ENCODE measurements at regions not wholly inside any gene's neighbourhood (a gene's known extent, or its start where the extent isn't known, plus 50 kb on each side); places are given as distances from the start of the nearest gene placed in this dataset.

DNA sequence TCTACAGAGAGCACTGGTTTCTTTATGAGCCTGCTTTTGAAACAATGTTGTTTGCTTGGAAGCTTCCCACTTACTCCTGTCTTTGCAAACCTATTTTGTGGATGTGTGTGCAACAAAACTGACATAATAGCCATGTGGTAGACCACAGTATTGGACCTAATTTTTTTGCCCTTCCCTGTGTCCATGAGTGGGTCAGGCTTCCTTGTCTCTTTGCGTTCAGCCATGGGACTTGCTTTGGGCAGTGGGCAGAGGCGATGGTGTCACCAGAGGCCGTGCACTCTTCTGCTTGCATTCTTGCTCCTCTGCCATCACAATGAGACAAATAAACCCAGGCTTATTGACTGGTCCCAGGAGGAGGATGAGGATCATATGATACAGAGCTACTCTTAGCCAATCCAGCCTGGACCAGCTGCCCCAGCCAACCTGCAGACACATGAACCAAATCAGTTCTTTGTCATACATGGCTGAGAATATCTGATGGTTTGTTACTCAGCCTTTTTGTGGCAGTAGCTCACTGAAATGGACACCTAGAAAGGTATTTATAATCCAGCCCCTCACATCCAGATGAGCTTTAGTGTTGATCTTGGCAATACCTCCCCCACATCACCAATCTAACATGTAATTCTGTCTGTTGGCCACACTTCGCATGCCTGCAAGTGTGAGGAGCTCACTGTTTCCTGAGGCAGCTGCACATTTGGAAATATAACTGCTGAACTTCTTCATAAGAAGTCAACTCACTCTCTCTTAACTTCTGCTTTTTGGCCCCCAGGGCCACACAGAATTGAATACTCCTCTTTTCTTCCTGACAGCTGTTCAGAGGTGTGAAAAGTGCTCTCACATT is 427.8 kb upstream of the ZMIZ1 start:
- no peak for DNase-seq

DNA sequence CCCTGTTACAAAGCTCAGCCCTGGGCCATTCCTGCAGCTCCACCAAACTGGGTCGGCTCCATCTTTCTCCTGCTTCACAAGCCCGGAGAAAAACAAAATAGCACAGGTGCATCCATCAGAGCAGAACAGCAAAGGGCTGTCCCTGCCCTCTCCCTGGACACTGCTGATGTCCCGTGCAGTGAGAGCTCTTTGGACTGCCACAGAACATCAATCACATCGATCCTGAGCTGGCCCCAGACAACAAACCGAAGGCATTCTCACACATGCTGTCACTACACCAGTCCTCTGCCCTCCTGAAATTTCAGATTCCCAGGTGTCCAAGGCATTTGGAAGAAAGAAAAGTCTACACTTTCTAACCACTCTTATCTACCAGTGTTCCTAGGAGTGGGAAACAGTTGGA is 427.1 kb upstream of the ZMIZ1 start:
- DNase-seq, result no peak

DNA sequence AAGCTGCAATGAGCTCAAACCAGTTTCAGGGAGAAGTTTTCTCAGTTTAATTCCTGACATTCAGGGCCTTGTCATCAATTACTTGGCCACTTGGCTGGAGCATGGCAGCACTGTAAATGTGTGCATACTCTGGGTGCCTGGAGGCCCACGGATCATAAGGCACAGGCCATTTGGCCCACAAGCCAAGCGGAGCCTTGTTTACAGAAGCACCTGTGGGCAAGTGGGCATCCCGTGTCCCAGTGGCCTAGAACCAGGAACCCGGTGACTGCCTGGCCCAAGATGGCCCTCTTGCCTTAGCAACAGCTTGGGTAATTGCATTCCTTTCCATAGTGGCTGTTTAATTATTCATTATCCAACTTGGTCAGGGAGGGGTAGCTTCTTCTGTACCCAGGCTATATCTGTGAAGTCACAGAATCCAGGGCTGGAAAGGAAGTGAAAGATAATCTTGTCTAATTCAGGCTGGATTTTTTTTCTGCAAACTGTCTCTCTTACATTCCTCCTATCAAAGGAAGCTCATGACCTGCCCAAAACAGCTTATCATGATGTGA is 426.4 kb upstream of the ZMIZ1 start:
- DNase-seq, result no peak

DNA sequence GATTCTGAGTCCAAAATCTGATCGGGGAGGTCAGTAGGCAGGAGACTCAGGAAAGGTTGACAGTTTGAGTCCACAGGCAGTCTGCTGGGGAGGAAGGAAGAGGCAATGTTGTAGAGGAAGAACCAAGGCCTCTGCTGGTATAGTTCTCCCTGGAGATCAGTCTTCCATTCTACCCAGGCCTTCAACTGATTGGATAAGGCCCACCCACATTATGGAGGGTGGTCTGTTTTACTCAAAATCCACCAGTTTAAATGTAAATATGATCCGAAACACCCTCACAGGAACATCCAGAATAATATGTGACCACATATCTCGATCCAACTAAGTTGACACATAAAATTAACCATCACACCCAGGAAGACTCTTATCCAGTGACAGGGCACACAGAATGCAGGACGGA is 425.3 kb upstream of the ZMIZ1 start:
- no peak for DNase-seq

DNA sequence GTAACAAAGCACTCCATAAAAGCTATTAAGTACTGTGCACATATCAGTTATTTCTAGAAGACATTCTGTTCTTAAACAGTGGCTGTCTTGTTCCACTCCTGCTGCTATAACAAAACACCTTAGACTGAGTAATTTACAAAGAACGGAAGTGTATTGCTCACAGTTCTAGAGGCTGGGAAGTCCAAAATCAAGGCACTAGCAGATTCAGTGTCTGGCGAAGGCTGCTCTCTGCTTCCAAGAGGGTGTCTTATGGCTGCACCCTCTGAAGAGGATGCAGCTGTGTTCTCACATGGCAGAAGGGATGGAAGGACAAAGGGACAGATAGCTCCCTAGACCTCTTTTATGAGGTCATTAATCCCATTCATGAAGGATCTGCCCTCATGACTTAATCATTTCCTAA is 424.2 kb upstream of the ZMIZ1 start:
- no peak for DNase-seq

DNA sequence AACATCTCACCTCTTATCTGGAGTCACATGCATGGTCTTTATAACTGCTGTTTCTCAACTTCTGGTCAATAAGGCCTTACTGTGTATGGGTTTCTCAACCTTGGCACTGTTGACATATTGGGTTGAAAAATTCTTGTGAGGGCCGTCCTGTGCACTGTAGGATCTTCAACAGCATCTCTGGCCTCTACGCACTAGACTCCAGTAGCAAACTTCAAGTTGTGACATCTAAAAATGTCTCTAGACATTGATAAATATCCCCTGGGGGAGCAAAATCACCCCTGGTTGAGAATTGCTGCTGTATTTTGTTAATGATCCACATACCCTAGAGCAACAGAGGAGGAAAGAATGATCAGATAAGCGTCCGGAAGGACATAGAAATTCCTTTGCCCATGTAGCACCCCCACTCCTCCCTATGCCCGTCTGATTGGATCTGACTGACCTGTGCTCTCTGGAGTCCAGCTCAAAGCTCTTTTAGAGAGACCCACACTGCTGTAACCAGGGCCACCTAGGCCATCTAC is 423.5 kb upstream of the ZMIZ1 start:
- DNase-seq, result no peak

DNA sequence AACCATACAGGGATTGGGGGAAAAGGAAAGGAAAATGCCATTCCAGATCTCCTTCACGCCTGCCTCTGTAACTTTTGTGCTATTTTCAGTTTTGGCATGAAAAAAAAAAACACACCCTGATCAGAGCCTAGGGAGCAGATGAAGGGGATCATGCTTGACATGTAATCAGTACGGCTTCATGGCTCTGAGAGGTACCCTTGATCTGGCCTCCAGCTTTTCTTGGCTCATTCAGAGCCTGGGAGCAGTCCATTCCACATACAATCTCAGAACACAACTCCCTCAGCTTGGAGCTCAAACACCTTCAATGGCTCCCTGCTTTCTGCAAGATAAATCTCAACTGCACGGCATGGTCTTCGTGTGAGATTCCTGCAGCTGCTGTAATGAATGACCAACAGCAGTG is 422.8 kb upstream of the ZMIZ1 start:
- no peak for DNase-seq

DNA sequence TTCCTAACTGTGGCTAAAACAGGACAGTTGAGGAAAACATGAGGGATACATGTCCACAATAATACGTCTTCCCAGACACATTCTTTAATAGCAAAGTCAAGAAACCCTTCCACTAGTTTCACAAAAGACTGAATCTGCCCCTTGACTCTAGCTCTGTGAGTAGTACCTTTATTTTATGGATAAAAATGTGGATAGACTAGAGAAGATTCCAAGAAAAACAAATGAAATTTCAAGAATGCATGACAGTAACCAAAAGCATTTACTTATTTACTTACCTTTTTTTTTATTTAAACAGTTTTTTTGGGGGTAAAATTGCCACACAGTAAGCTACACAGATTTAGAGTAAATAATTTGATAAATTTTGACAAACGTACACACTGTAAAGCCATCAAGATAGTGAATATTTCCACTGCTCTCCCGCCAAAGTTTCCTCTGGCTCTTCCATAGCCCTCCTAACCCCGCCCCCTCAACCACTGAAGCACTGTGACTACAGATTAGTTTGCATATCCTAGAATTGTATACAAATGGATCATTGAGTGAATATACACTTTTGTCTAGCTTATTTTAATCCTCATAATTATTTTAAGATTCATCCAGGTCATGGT is 420.4 kb upstream of the ZMIZ1 start:
- no peak for DNase-seq

DNA sequence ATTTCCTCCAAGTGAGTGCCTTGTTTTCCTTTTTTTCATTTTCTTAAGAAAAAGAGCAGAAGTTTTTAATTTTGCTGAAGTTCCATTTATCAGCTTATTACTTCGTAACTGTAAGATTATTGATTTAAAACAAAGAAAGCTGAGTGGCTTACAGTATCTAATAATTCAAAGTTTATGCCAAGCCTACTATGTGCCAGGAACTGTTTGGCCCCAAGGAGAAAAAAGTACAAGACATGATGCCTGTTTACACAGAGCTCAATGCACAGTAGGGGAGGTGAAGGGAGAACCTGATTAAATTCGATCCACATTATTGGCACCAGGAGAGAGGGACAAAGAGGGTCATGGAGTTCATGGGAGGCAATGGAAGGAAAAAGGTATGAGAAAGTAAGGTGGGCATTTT is 419.3 kb upstream of the ZMIZ1 start:
- no peak for DNase-seq

DNA sequence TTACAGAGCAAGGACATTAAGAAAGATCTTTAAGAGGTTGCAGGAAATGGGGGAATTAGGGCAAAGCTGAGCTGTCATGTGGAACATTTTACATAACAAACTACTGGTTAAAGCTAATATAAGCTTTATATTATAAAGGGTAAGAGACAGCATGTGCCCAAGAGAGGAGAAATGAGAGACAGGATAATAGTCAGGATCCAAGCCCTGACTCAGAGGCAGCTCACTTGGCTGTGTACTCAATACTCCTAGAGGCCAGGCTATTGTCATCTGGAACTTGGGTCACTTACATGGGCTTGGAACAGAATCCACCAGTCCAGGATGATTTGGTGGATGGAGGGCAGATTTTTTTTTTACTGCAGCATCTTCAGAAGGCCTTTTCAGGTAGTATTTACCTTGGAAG is 418.6 kb upstream of the ZMIZ1 start:
- no peak for DNase-seq

DNA sequence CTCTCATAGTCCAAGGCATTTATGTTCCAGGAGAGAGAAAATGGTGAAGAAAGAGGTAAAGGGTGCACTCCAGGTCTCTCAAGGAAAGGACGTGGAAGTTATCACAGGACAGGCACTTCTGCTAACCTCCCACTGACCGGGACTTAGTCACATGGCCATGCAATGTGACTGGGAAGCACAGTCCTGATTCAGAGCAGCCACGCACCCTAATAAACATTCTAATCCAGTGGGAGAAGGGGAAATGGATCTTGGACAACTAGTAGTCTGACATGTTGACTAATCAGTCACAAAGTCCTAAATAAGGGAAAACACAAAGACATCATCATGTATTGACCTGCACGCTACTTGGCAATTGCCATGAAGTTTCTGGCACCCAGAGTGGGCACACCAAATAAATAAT is 417.5 kb upstream of the ZMIZ1 start:
- no peak for DNase-seq

DNA sequence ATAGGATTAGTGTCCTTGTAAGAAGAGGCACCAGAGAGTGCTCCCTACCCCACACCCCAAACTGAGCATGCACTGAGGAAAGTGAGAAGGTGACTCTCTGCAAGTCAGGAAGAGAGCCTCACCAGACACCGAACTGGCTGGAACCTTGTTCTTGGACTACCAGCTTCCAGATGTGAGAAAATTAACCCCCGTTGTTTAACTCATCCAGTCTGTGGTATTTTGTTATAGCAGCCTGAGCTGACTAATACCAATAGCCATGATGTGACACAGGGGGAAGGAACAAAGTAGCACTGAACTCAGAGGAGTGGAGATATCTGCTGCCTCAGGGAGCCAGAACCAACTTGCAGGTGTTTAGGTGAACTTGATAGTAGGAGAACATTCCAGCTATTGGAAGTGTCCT is 415.2 kb upstream of the ZMIZ1 start:
- DNase-seq, result no peak

DNA sequence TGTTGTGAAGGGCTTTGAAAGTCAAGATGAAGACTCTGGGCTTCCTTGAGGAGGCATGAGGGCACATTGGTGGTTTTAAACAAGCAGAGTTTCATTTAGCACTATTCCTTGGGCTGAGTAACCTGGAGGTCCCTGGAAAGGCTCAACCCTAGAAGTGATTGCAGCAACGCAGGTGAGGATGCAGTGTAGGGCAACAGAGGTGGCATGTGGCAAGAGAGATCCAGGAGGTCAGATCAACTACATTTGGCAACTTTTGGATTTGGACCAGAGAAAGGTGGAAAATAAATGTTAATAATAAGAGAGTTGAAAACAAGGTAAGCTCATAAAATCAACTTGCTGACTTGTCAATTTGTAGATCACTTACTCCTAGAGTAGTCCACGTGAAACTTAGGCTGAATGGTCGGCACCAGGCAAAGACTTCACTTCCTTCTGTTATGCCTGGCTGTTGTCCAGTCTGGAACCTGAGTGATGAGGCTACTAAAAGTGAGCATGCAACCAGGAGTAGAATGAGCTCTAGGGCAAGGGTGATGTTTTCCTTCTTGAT is 414.6 kb upstream of the ZMIZ1 start:
- DNase-seq, result no peak

DNA sequence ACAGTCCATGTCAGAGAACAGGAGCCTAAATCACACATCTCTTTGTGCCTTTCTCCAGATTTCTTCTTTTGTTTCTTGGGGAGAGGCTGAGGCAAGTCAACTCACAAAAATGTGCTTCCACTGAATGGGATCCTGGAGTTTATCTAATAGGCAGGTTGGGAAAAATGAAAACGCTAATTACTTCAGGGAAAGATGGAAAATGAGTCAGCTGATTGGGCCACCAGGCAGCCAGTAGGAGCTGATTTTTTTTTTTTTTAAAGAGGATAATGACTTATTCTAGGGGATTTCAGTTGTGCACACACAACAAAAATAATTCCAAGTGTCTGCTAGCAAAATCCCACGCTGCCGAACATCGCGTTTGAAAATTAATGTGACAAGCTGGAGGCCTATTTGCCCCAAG is 412.8 kb upstream of the ZMIZ1 start:
- DNase-seq, result no peak

DNA sequence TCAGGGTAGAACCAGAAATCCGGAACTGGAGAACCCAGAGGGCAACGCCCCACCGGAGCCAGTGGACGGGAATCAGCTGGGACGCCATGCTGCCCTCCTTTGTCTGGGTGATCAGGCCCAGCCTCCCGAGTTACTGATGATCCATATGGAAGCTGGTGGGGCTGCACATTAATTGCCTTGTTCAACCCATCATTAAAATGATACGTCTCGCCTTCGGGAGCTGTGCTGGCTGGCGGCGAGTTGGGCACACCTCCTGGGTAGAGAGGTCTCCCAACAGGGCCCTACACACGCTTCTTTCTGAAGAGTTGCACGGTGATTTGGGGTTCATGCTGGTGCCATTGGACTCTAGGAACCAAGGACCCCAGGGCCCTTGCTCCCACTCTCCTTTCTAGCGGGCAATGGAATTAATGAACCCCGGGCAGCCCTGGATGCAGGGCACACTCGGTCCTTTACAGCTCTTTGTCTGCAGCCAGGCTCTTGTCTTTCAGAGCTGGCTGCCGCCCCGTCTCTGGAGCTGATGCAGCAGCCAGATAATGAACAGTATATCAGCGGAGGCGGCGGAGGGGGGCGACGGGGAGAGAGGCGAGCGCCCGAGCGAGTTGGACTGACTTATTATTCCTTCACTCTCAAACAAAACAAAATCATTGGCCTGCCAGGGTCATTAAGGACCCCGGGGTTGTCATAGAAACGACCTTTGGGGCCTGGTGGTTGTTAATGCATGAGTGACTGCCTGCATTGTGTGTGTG is 412.2 kb upstream of the ZMIZ1 start:
- no peak for DNase-seq

DNA sequence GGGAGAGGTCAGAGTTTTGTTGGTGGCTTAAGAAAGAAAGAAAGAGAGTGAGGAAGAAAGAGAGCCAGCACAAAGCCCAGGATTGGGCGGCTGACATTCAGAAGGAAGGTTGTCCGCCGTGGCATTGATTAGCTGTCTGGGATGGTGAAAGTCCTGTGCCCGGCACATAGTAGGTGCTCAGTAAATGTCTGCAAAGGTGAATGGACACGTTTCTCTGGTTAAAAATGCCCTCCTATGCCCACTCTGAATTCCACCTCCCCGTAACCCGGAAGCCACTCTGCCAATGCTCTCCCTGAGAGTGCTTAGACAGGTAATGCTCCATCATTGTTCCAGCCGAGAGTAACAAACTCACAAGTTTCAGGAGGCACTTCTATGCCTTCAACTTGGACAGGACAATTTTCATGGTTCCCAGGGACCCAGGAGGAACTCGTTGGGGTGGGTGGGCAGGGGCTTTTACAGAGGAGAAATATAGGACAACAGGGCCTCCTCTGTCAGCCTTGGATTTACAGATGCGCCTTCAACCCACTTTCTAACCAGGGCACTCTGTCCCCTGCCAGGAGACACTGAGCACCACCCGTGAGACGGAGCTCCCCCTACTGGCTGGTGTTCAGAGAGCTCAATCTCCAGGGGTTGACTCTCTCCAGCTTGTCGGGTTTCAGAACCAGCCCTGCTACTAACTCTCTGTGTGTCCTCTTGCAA is 411.5 kb upstream of the ZMIZ1 start:
- DNase-seq, result no peak

DNA sequence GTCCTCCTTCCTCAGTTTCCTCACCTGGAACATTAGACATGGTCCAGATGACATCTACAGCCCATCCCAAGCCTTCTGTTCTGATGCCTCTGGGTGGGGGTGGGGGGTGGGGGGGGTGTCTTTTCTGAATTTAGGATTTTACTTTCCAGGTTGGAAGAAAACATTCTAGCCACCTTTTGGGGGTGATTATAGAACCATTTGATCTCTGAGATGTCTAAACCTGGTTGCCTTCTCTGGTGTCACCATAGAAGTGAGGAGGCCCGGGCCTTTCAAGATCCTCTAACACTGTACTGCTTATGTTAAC is 411.0 kb upstream of the ZMIZ1 start:
- no peak for DNase-seq

DNA sequence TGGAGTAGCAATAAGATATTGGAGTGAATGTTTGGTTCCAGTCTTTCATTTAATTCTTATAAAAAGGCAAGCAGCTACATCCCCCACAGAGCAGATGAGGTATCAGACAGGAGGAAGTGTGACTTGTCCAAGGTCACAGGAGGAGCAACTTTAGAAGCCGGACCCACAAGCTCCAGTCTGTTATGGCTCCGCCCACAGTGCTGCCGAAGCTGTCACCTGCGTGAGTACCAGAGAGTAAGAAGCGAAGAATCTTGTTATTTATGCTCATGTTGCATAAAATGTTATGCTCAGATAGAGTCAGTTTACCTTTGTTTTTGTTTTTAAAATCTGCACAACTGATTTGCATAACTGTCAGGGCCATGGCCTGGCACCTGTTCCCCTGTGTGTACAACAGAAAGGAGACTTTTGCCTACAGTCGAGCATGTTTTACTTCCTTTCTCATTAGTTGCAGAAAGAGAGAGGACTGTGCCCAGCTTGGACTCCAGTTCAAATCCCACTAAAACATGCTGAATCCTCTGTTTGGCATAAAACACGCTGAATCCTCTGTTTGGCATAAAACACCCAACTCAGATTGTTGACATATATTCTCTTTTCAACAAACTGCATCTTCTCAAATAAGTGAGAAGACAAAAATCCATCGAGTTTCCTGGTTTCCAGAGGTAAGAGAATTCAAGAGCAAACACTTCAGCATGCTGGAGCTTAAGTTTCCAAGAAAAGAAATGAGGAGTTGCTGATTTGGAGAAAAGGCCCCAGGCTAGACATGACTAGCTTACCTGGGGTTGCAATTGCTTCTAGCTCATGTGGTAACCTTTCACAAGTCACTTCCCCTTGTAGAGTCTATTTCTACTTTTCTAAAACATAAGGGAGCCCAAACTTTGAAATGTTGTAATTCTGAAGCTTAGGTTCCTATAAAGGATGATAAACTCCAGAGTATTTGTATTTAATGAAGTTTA is 409.8 kb upstream of the ZMIZ1 start:
- DNase-seq, result no peak

DNA sequence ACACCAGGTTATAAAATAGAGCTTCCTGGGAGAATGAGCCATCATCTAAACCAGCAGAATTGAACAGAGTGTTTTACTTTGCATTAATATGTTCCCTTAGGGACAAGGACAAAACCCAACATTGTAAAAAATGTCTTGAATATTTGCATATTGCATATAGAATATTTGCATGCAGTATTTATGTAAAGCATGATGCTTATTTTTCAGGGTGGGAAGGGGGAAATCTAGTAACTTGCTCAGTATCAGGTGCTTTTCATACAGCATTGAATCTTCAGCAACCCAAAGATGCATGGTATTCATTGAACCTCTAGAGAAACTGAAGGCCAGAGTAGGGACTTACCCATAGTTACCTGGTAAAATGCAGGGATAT is 409.2 kb upstream of the ZMIZ1 start:
- no peak for DNase-seq

DNA sequence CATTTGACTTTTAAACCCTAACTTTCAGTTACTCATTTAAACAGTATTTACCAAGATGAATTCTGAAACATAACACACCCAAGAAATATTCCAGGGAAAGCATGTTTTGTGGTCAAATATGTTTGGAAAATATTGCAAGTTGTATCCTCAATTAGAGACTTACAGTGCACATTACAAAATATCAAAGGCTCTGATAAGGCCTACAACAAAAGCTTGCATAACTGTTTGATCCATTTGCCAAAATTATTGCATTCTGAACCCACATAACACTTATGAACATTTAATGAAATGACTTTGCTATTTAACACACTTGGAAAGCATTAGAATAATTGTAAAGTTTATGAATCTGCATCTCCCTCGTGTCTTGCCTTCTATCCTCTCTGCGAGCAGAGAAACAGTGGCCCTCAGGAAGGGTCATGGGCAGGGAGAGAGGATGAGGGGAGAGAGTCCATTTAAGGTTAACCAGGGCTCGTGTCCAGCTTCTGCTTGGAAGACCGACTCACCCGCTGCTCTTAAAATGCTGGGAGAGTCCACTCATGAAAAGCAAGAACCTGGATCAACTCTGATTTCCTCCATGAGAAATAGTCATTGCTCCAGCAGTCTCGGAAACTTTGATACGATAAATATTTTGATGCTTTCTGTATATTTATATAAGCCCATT is 408.2 kb upstream of the ZMIZ1 start:
- no peak for DNase-seq

DNA sequence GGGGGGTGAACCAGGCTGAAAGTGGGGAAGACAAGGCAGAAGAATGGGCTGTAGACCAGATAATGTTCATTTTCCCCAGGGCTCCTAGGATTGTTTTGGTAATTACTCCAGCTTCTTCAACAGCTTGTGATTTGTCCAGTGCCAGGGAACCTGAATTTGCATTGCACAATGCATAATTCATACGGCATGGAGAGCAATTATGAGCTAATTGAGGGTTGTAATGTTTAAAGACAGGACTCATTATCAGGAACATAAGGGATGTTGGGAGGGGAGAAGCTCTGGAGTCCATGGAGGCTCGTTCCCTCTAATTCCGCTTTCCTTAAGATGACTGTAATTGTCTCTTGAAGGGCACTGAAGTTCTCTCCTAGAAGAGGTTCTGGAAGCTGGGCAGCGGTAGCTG is 405.0 kb upstream of the ZMIZ1 start:
- DNase-seq, result no peak
